GM23248 (cell line): ENCODE measurements at regions not wholly inside any gene's neighbourhood (a gene's known extent, or its start where the extent isn't known, plus 50 kb on each side); places are given as distances from the start of the nearest gene placed in this dataset.

Experiments used
- DNase-seq: peaks from one replicate; pipeline ENCODE4 v3.0.0-alpha.2; 2015
- H2AFZ ChIP-seq: fragments of 200-600 bp; sonication (generic); 2 replicates; pipeline ENCODE4 v1.6.1; 2016; ENCODE audit warnings: antibody characterized with exemption
- H3F3A ChIP-seq: fragments of 200-600 bp; sonication (generic); 2 replicates; pipeline ENCODE4 v1.6.1; 2016; ENCODE audit warnings: mild to moderate bottlenecking, antibody characterized with exemption, mixed run types; ENCODE audit not compliant: insufficient read depth
- H3K27ac ChIP-seq: fragments of 200-600 bp; sonication (generic); 2 replicates; pipeline ENCODE4 v1.5.1; 2016; ENCODE audit warnings: mild to moderate bottlenecking
- H3K27me3 ChIP-seq: fragments of 200-600 bp; sonication (generic); replicated peaks from 2 replicates; pipeline ENCODE4 v1.6.1; 2016; ENCODE audit warnings: mild to moderate bottlenecking; ENCODE audit not compliant: insufficient read depth
- H3K36me3 ChIP-seq: fragments of 200-600 bp; sonication (generic); 2 replicates; pipeline ENCODE4 v1.6.1; 2016; ENCODE audit warnings: low read depth, mild to moderate bottlenecking
- H3K4me1 ChIP-seq: fragments of 200-600 bp; sonication (generic); 2 replicates; pipeline ENCODE4 v1.6.1; 2016; ENCODE audit warnings: mild to moderate bottlenecking; ENCODE audit not compliant: insufficient read depth
- H3K4me2 ChIP-seq: fragments of 200-600 bp; sonication (generic); one replicate; pipeline ENCODE4 v1.6.1; 2016; ENCODE audit warnings: mild to moderate bottlenecking; ENCODE audit not compliant: unreplicated experiment
- H3K4me3 ChIP-seq: fragments of 200-600 bp; sonication (generic); 2 replicates; pipeline ENCODE4 v1.5.1; 2016; ENCODE audit warnings: mild to moderate bottlenecking
- H3K79me2 ChIP-seq: fragments of 200-600 bp; sonication (generic); 2 replicates; pipeline ENCODE4 v1.6.1; 2016; ENCODE audit warnings: mild to moderate bottlenecking; ENCODE audit not compliant: insufficient read depth
- H3K9ac ChIP-seq: fragments of 200-600 bp; sonication (generic); 2 replicates; pipeline ENCODE4 v1.6.1; 2016; ENCODE audit warnings: mild to moderate bottlenecking
- H3K9me2 ChIP-seq: fragments of 200-600 bp; sonication (generic); 2 replicates; pipeline ENCODE4 v1.6.1; 2016; ENCODE audit warnings: mixed run types, mild to moderate bottlenecking, moderate library complexity; ENCODE audit not compliant: insufficient read depth
- H3K9me3 ChIP-seq: fragments of 200-600 bp; sonication (generic); one replicate; pipeline ENCODE4 v1.6.1; 2017; ENCODE audit warnings: low read depth
- H4K20me1 ChIP-seq: fragments of 200-600 bp; sonication (generic); 2 replicates; pipeline ENCODE4 v1.6.0; 2016; ENCODE audit not compliant: insufficient read depth
- EZH2 ChIP-seq: fragments of 200-600 bp; sonication (generic); IDR thresholded peaks from 2 replicates; pipeline ENCODE4 v1.6.1; 2018; ENCODE audit warnings: antibody characterized with exemption, mild to moderate bottlenecking; ENCODE audit not compliant: insufficient read depth, poor library complexity, severe bottlenecking
- EZH2phosphoT487 ChIP-seq: fragments of 200-600 bp; sonication (generic); IDR thresholded peaks from 2 replicates; pipeline ENCODE4 v1.6.1; 2018; ENCODE audit warnings: antibody characterized with exemption, moderate library complexity, mild to moderate bottlenecking, low read depth; ENCODE audit not compliant: insufficient read depth
- WGBS, 2 experiments: methylation state at CpG; one replicate each; pipeline ENCODE4 v1.1.6; 2015 to 2017; ENCODE audit warnings: low lambda C conversion rate in 2 of 2, low coverage in 1 of 2; ENCODE audit errors: missing lambda C conversion rate in 2 of 2; 5-methylcytosine and 5-hydroxymethylcytosine counted together
- in situ Hi-C: fragments of 300-500 bp; cut with MboI; formaldehyde crosslinking; loops from 2 replicates; pipeline ENCODE4 v1.15.0; 2020

DNA sequence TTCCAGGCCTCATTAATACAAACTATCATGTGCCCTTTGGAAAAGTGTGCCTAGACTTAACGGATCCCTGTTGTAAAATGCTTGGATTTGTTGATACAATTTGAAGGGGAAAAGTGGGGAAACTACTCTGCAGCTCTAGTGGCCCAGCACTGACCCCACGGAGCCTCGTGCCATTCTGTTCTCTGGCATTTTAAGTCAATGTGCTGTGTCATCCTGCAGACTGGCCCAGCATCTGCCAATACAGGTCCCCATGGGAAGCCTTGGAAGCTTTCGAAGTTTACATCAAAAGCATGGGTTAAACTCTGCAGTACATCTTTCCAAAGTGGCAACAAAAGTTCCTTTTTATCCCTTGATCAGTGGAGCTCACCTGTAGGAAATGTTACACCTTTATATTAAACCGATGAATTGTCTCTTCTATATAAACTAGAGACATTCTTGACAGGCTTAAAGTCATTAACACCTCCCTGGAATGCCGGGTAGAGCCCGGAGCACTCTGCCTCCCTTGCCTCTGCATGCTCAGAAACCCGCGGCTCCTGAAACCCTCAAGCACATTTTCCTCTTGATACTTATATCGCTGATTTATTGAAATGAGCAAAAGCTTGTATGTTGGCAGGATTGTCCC, 596.0 kb upstream of the ADAMTS16 start:
- no peak overlapping the region for H3K9ac ChIP-seq
- in situ Hi-C loops: no loop called here
- H3K9me2 ChIP-seq: no peaks in the 10 kb centered on the region
- no peak for TF ChIP-seq EZH2phosphoT487
- H3K27ac ChIP-seq: no peak overlapping the region
- no peak overlapping the region for H3K4me3 ChIP-seq
- 41 to 43% methylated on average over 10 of the region's 10 CpGs for WGBS, 2 experiments
- no peaks in the 10 kb centered on the region for H3F3A ChIP-seq
- no peak for DNase-seq
- H3K36me3 ChIP-seq: no peaks in the 10 kb centered on the region
- no peaks in the 10 kb centered on the region for H3K9me3 ChIP-seq
- H4K20me1 ChIP-seq: no peaks in the 10 kb centered on the region
- no peak overlapping the region for H3K4me2 ChIP-seq
- H3K27me3 ChIP-seq: no peaks in the 10 kb centered on the region
- H3K79me2 ChIP-seq: no peaks in the 10 kb centered on the region
- H3K4me1 ChIP-seq: no peaks in the 10 kb centered on the region
- H2AFZ ChIP-seq: no peak overlapping the region

- no peaks in the 10 kb centered on the region for H3K36me3 ChIP-seq
- 62 to 70% methylated on average over 6 of the region's 6 CpGs for WGBS, 2 experiments
- H3K4me2 ChIP-seq: no peak overlapping the region
- no peaks in the 10 kb centered on the region for H3K4me1 ChIP-seq
- no peak overlapping the region for H3K9ac ChIP-seq
- H3K79me2 ChIP-seq: no peaks in the 10 kb centered on the region
- no peaks in the 10 kb centered on the region for H3K9me2 ChIP-seq
- TF ChIP-seq EZH2 (no peak), EZH2phosphoT487 (no peak)
- H3F3A ChIP-seq: no peaks in the 10 kb centered on the region
- in situ Hi-C loops: no loop called here
- H3K4me3 ChIP-seq: no peak overlapping the region
- no peaks in the 10 kb centered on the region for H3K9me3 ChIP-seq
- no peak overlapping the region for H2AFZ ChIP-seq
- no peaks in the 10 kb centered on the region for H3K27me3 ChIP-seq
- no peaks in the 10 kb centered on the region for H4K20me1 ChIP-seq
- H3K27ac ChIP-seq: no peak overlapping the region
- DNase-seq: no peak
Observed at GRCh38 chr5:4547547-4547946, 592.6 kb upstream of the ADAMTS16 start.

GRCh38 chr5:4548341-4548740, 591.8 kb upstream of the ADAMTS16 start:
- Histone ChIP-seq H4K20me1 (no peaks in the 10 kb centered on the region), H3K36me3 (no peaks in the 10 kb centered on the region), H3K9me3 (no peaks in the 10 kb centered on the region), H3K27me3 (no peaks in the 10 kb centered on the region), H3K9ac (no peak overlapping the region), H3K4me3 (no peak overlapping the region), H3K27ac (no peak overlapping the region), H3K4me2 (no peak overlapping the region), H2AFZ (no peak overlapping the region), H3K79me2 (no peaks in the 10 kb centered on the region), H3K4me1 (no peaks in the 10 kb centered on the region), H3F3A (no peaks in the 10 kb centered on the region), H3K9me2 (no peaks in the 10 kb centered on the region)
- in situ Hi-C loops: no loop called here
- WGBS, 2 experiments: 13 to 20% methylated on average over 1 of the region's 1 CpG
- no peak for TF ChIP-seq EZH2phosphoT487
- TF ChIP-seq EZH2: no peak
- no peak for DNase-seq

DNA sequence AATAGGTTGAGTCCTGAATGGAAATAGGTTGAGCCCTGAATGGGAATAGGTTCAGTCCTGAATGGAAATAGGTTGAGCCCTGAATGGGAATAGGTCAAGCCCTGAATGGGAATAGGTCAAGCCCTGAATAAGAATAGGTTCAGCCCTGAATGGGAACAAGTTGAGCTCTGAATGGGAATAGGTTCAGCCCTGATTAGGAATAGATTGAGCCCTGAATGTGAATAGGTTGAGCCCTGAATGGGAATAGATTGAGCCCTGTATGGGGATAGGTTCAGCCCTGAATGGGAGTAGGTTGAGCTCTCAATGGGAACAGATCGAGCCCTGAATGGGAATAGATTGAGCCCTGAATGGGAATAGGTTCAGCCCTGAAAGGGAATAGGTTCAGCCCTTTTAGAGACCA, 590.8 kb upstream of the ADAMTS16 start:
- H3K27me3 ChIP-seq: no peaks in the 10 kb centered on the region
- H3K9me2 ChIP-seq: no peaks in the 10 kb centered on the region
- no peaks in the 10 kb centered on the region for H3F3A ChIP-seq
- no peaks in the 10 kb centered on the region for H3K79me2 ChIP-seq
- no peaks in the 10 kb centered on the region for H3K4me1 ChIP-seq
- in situ Hi-C loops: no loop called here
- no peaks in the 10 kb centered on the region for H4K20me1 ChIP-seq
- 18 to 20% methylated on average over 1 of the region's 1 CpG for WGBS, 2 experiments
- no peaks in the 10 kb centered on the region for H3K9me3 ChIP-seq
- no peak for TF ChIP-seq EZH2
- no peak for TF ChIP-seq EZH2phosphoT487
- H3K4me3 ChIP-seq: no peak overlapping the region
- no peaks in the 10 kb centered on the region for H3K36me3 ChIP-seq
- DNase-seq: no peak
- H3K9ac ChIP-seq: no peak overlapping the region
- no peak overlapping the region for H3K27ac ChIP-seq
- H3K4me2 ChIP-seq: no peak overlapping the region
- H2AFZ ChIP-seq: no peak overlapping the region

- H3K9me2 ChIP-seq: no peaks in the 10 kb centered on the region
- H3K4me3 ChIP-seq: no peak overlapping the region
- WGBS, 2 experiments: 35% methylated on average over 3 of the region's 3 CpGs
- no peak overlapping the region for H3K4me2 ChIP-seq
- no peak overlapping the region for H2AFZ ChIP-seq
- no peaks in the 10 kb centered on the region for H3F3A ChIP-seq
- no peaks in the 10 kb centered on the region for H3K9me3 ChIP-seq
- no peaks in the 10 kb centered on the region for H4K20me1 ChIP-seq
- H3K27ac ChIP-seq: no peak overlapping the region
- in situ Hi-C loops: no loop called here
- H3K9ac ChIP-seq: no peak overlapping the region
- H3K27me3 ChIP-seq: no peaks in the 10 kb centered on the region
- no peaks in the 10 kb centered on the region for H3K4me1 ChIP-seq
- no peak for DNase-seq
- no peaks in the 10 kb centered on the region for H3K36me3 ChIP-seq
- H3K79me2 ChIP-seq: no peaks in the 10 kb centered on the region
- TF ChIP-seq EZH2 (no peak), EZH2phosphoT487 (no peak)
Observed at GRCh38 chr5:4551034-4551433, 589.1 kb upstream of the ADAMTS16 start.
